ENCODE measurements at regions not wholly inside any gene's neighbourhood (a gene's known extent, or its start where the extent isn't known, plus 50 kb on each side); places are given as distances from the start of the nearest gene placed in this dataset.

- TF ChIP-seq, protein P1, sequence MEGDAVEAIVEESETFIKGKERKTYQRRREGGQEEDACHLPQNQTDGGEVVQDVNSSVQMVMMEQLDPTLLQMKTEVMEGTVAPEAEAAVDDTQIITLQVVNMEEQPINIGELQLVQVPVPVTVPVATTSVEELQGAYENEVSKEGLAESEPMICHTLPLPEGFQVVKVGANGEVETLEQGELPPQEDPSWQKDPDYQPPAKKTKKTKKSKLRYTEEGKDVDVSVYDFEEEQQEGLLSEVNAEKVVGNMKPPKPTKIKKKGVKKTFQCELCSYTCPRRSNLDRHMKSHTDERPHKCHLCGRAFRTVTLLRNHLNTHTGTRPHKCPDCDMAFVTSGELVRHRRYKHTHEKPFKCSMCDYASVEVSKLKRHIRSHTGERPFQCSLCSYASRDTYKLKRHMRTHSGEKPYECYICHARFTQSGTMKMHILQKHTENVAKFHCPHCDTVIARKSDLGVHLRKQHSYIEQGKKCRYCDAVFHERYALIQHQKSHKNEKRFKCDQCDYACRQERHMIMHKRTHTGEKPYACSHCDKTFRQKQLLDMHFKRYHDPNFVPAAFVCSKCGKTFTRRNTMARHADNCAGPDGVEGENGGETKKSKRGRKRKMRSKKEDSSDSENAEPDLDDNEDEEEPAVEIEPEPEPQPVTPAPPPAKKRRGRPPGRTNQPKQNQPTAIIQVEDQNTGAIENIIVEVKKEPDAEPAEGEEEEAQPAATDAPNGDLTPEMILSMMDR (IDR thresholded peaks at IDR 0.05) = no peak
- TF ChIP-seq POLR2A (IDR thresholded peaks at IDR 0.05) (no peak), EP300 (IDR thresholded peaks at IDR 0.05) (no peak)
Observed at GRCh38 chr10:36516281-36516680, 609.1 kb upstream of the ANKRD30A start.
